ENCODE measurements at regions not wholly inside any gene's neighbourhood (a gene's known extent, or its start where the extent isn't known, plus 50 kb on each side); places are given as distances from the start of the nearest gene placed in this dataset.

DNA sequence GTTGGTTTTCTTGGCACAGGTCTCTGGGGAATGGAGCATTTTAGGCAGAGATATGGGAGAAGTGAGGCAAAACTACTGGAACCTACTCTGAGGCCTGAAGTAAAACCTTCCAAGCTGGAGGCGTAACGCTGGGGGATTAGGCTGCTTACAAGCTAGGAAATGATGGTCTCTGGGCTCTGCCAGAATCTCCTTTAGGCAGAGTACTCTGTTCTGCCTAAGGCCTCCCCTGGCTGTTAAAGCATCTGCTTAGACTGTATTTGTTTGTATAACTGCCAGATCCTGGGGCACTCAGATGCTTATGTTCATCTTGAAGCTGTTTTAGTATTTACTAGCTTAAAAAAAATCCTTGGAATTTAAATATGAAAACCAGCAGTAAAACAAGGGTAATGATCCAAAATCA lies 822.2 kb downstream of the RPA4 start:
- TF ChIP-seq, protein P1, sequence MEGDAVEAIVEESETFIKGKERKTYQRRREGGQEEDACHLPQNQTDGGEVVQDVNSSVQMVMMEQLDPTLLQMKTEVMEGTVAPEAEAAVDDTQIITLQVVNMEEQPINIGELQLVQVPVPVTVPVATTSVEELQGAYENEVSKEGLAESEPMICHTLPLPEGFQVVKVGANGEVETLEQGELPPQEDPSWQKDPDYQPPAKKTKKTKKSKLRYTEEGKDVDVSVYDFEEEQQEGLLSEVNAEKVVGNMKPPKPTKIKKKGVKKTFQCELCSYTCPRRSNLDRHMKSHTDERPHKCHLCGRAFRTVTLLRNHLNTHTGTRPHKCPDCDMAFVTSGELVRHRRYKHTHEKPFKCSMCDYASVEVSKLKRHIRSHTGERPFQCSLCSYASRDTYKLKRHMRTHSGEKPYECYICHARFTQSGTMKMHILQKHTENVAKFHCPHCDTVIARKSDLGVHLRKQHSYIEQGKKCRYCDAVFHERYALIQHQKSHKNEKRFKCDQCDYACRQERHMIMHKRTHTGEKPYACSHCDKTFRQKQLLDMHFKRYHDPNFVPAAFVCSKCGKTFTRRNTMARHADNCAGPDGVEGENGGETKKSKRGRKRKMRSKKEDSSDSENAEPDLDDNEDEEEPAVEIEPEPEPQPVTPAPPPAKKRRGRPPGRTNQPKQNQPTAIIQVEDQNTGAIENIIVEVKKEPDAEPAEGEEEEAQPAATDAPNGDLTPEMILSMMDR (conservative IDR thresholded peaks at IDR 0.05; ENCODE audit: low read depth, low read length), result no peak
- TF ChIP-seq RFX5 (IDR thresholded peaks at IDR 0.05; ENCODE audit: low read depth, low read length), result no peak
- TF ChIP-seq POLR2A (IDR thresholded peaks at IDR 0.05; ENCODE audit: low read depth, low read length), result no peak
- TF ChIP-seq SMC3 (IDR thresholded peaks at IDR 0.05; ENCODE audit: low read depth, low read length), result no peak
- TF ChIP-seq RCOR1 (IDR thresholded peaks at IDR 0.05; ENCODE audit: insufficient replicate concordance, low read length), result no peak
- TF ChIP-seq MAZ (IDR thresholded peaks at IDR 0.05; ENCODE audit: borderline replicate concordance, low read depth, low read length), result no peak
- TF ChIP-seq RAD21 (IDR thresholded peaks at IDR 0.05; ENCODE audit: low read length), result no peak
- no peak for TF ChIP-seq CEBPB (IDR thresholded peaks at IDR 0.05; ENCODE audit: low read depth, low read length)
- no peak for TF ChIP-seq MAFK (IDR thresholded peaks at IDR 0.05; ENCODE audit: low read depth, low read length)
- no peak for TF ChIP-seq MXI1 (IDR thresholded peaks at IDR 0.05; ENCODE audit: borderline replicate concordance, low read depth, low read length)
- TF ChIP-seq, protein P2, sequence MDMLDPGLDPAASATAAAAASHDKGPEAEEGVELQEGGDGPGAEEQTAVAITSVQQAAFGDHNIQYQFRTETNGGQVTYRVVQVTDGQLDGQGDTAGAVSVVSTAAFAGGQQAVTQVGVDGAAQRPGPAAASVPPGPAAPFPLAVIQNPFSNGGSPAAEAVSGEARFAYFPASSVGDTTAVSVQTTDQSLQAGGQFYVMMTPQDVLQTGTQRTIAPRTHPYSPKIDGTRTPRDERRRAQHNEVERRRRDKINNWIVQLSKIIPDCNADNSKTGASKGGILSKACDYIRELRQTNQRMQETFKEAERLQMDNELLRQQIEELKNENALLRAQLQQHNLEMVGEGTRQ (IDR thresholded peaks at IDR 0.05; ENCODE audit: low read depth, low read length), result no peak
- TF ChIP-seq, protein P3, sequence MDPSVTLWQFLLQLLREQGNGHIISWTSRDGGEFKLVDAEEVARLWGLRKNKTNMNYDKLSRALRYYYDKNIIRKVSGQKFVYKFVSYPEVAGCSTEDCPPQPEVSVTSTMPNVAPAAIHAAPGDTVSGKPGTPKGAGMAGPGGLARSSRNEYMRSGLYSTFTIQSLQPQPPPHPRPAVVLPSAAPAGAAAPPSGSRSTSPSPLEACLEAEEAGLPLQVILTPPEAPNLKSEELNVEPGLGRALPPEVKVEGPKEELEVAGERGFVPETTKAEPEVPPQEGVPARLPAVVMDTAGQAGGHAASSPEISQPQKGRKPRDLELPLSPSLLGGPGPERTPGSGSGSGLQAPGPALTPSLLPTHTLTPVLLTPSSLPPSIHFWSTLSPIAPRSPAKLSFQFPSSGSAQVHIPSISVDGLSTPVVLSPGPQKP (IDR thresholded peaks at IDR 0.05; ENCODE audit: borderline replicate concordance, low read depth, low read length), result no peak
- TF ChIP-seq BHLHE40 (IDR thresholded peaks at IDR 0.05; ENCODE audit: low read depth, low read length), result no peak
